Upper lobe of left lung (tissue), 6 donors: ENCODE measurements at regions not wholly inside any gene's neighbourhood (a gene's known extent, or its start where the extent isn't known, plus 50 kb on each side); places are given as distances from the start of the nearest gene placed in this dataset.
"Not testable (repeated sequence)": the region's sequence is repeated elsewhere in the genome, so short reads cannot be mapped to it uniquely, and the experiment has no call there.

Experiments
- ATAC-seq, 2 donors: fragments of 200-7000 bp; cut with Tn5 transposase; one replicate each; pipeline ENCODE4 v1.9.1; 2022; ENCODE audit warnings: mild to moderate bottlenecking in 2 of 2, moderate library complexity in 2 of 2; ENCODE audit not compliant: low FRiP score in 2 of 2
- DNase-seq, 2 donors: peaks; one replicate each; pipeline ENCODE4 v3.0.0-alpha.2; 2019 to 2020
- H3K27ac ChIP-seq, 4 donors: fragments of 200-600 bp; sonication (generic); one replicate each; pipeline ENCODE4 v1.5.1; 2016 to 2019
- H3K27me3 ChIP-seq, 4 donors: fragments of 200-600 bp; sonication (generic); one replicate each; pipeline ENCODE4 v1.5.1; 2017 to 2019
- H3K36me3 ChIP-seq, 4 donors: fragments of 200-600 bp; sonication (generic); one replicate each; pipeline ENCODE4 v1.5.1; 2016 to 2019
- H3K4me1 ChIP-seq, 4 donors: fragments of 200-600 bp; sonication (generic); one replicate each; pipeline ENCODE4 v1.5.1; 2018 to 2019
- H3K4me3 ChIP-seq, 4 donors: fragments of 200-600 bp; sonication (generic); one replicate each; pipeline ENCODE4 v1.5.1; 2017 to 2019; ENCODE audit warnings: mild to moderate bottlenecking in 2 of 4, moderate library complexity in 1 of 4
- H3K9me3 ChIP-seq, 4 donors: fragments of 200-600 bp; sonication (generic); one replicate each; pipeline ENCODE4 v1.5.1; 2018 to 2019
- CTCF ChIP-seq, 6 experiments: fragments of 450-650 bp in 4 of 6; fragments of 200-600 bp in 2 of 6; sonication (generic) in 2 of 6; IDR thresholded peaks; one replicate each; pipeline ENCODE4 v1.5.1; 2016 to 2019; ENCODE audit warnings: antibody characterized with exemption in 6 of 6
- EP300 ChIP-seq, 4 donors: sonication (generic); formaldehyde crosslinking; IDR thresholded peaks; one replicate each; pipeline ENCODE4 v1.5.1; 2017; ENCODE audit warnings: antibody characterized with exemption in 4 of 4, control low read depth in 2 of 4
- POLR2A ChIP-seq, 4 donors: fragments of 450-650 bp; IDR thresholded peaks; one replicate each; pipeline ENCODE4 v1.5.1; 2016 to 2017; ENCODE audit warnings: antibody characterized with exemption in 4 of 4, mild to moderate bottlenecking in 2 of 4
- POLR2AphosphoS5 ChIP-seq, 2 donors: sonication (generic); formaldehyde crosslinking; IDR thresholded peaks; one replicate each; pipeline ENCODE4 v1.5.1; 2017; ENCODE audit warnings: antibody characterized with exemption in 2 of 2
- WGBS, 2 donors: methylation state at CpG; one replicate each; pipeline ENCODE4 v1.1.5; 2017 to 2018; 5-methylcytosine and 5-hydroxymethylcytosine counted together
- donor health status: DM: no; HTN: no; CAD: no; lungs with moderate emphysema.
- donor health status: DM: no; HTN: yes; CAD: no; lungs with severe emphysema.

- H3K27me3 ChIP-seq, result no peaks in the 10 kb centered on the region
- DNase-seq (no peak), ATAC-seq (no peak)
- 86 to 95% methylated on average over 2 of the region's 2 CpGs for WGBS, 2 donors
- no peak overlapping the region for H3K27ac ChIP-seq
- H3K9me3 ChIP-seq, result no peaks in the 10 kb centered on the region
- no peaks in the 10 kb centered on the region for H3K36me3 ChIP-seq
- TF ChIP-seq EP300 (IDR thresholded peaks at IDR 0.05) (no peak), POLR2AphosphoS5 (IDR thresholded peaks at IDR 0.05) (no peak), CTCF (IDR thresholded peaks at IDR 0.05) (no peak), POLR2A (IDR thresholded peaks at IDR 0.05) (no peak)
- peaks cover 0 to 11% (median 3%) of the 10 kb centered on the region in 4 donors for H3K4me1 ChIP-seq
- no peak overlapping the region for H3K4me3 ChIP-seq
Observed at GRCh38 chr11:13145461-13145860, 132.1 kb upstream of the BMAL1 start.

- Histone ChIP-seq H3K4me3 (no peak overlapping the region), H3K4me1 (no peaks in the 10 kb centered on the region), H3K9me3 (no peaks in the 10 kb centered on the region), H3K27me3 (no peaks in the 10 kb centered on the region), H3K27ac (no peak overlapping the region), H3K36me3 (no peaks in the 10 kb centered on the region)
- ATAC-seq (no peak), DNase-seq (no peak)
- WGBS, 2 donors, result 56 to 58% methylated on average over 2 of the region's 2 CpGs
- TF ChIP-seq POLR2A (IDR thresholded peaks at IDR 0.05), result no peak
- no peak for TF ChIP-seq EP300 (IDR thresholded peaks at IDR 0.05)
- no peak for TF ChIP-seq CTCF (IDR thresholded peaks at IDR 0.05)
- no peak for TF ChIP-seq POLR2AphosphoS5 (IDR thresholded peaks at IDR 0.05)
Observed at GRCh38 chr11:13149991-13150390, 127.6 kb upstream of the BMAL1 start.

GRCh38 chr11:13150487-13150886 is 127.1 kb upstream of the BMAL1 start:
- Histone ChIP-seq H3K9me3 (no peaks in the 10 kb centered on the region), H3K27ac (no peak overlapping the region), H3K36me3 (no peaks in the 10 kb centered on the region), H3K4me3 (no peak overlapping the region), H3K4me1 (no peaks in the 10 kb centered on the region), H3K27me3 (no peaks in the 10 kb centered on the region)
- 88 to 95% methylated on average over 5 of the region's 5 CpGs for WGBS, 2 donors
- no peak for DNase-seq
- TF ChIP-seq POLR2AphosphoS5 (IDR thresholded peaks at IDR 0.05) (no peak), CTCF (IDR thresholded peaks at IDR 0.05) (no peak)
- no peak for ATAC-seq

- Histone ChIP-seq H3K9me3 (no peaks in the 10 kb centered on the region), H3K27me3 (no peaks in the 10 kb centered on the region), H3K4me3 (no peak overlapping the region), H3K4me1 (no peaks in the 10 kb centered on the region), H3K27ac (no peak overlapping the region), H3K36me3 (no peaks in the 10 kb centered on the region)
- DNase-seq (no peak), ATAC-seq (no peak)
- no peak for TF ChIP-seq POLR2AphosphoS5 (IDR thresholded peaks at IDR 0.05)
- TF ChIP-seq POLR2A (IDR thresholded peaks at IDR 0.05), result no peak
- TF ChIP-seq CTCF (IDR thresholded peaks at IDR 0.05), result no peak
- TF ChIP-seq EP300 (IDR thresholded peaks at IDR 0.05), result no peak
- WGBS, 2 donors, result 59 to 75% methylated on average over 6 of the region's 6 CpGs
Observed at GRCh38 chr11:13152264-13152663, 125.3 kb upstream of the BMAL1 start.

GRCh38 chr11:13152736-13153541 is 124.7 kb upstream of the BMAL1 start:
- WGBS, 2 donors, result 24 to 25% methylated on average over 2 of the region's 2 CpGs
- no peak for DNase-seq
- no peaks in the 10 kb centered on the region for H3K36me3 ChIP-seq
- H3K27ac ChIP-seq, result no peak overlapping the region
- no peak for TF ChIP-seq EP300 (IDR thresholded peaks at IDR 0.05)
- no peak for TF ChIP-seq POLR2AphosphoS5 (IDR thresholded peaks at IDR 0.05)
- no peak for TF ChIP-seq POLR2A (IDR thresholded peaks at IDR 0.05)
- peak in 4 of 6 experiments; percentile 18 to 40 (median 31) for TF ChIP-seq CTCF (IDR thresholded peaks at IDR 0.05)
- no peak overlapping the region for H3K4me3 ChIP-seq
- H3K9me3 ChIP-seq, result no peaks in the 10 kb centered on the region
- H3K4me1 ChIP-seq, result no peaks in the 10 kb centered on the region
- no peaks in the 10 kb centered on the region for H3K27me3 ChIP-seq
- no peak for ATAC-seq

GRCh38 chr11:13154374-13154773 is 123.2 kb upstream of the BMAL1 start:
- not testable (repeated sequence) for H3K36me3 ChIP-seq, H3K27ac ChIP-seq, H3K4me1 ChIP-seq, H3K27me3 ChIP-seq, H3K4me3 ChIP-seq, ATAC-seq, H3K9me3 ChIP-seq, DNase-seq
- 82 to 92% methylated on average over 1 of the region's 1 CpG for WGBS, 2 donors
